Pulmonary artery endothelial cell (primary cell): ENCODE measurements at regions not wholly inside any gene's neighbourhood (a gene's known extent, or its start where the extent isn't known, plus 50 kb on each side); places are given as distances from the start of the nearest gene placed in this dataset.

Experiments used
- DNase-seq: peaks from one replicate; pipeline ENCODE4 v3.0.0-alpha.2; 2011; ENCODE audit warnings: low read depth, low spot score

DNA sequence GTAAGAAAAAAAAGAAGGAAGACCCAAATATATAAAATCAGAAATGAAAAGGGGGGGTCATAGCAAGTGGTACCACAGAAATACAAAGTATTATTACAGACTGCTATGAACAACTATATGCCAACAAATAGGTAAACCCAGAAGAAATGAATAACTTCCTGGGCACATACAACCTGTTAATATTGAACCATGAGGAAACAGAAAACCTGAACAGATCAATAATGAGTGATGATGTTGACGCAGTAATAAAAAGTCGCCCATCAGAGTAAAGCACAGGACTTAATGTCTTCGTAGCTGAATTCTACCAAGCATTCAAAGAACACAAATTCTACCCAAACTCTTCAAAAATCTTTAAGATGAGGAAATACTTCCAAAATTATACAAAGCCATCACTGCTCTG is 921.6 kb upstream of the SEMA6D start:
- no peak for DNase-seq

DNA sequence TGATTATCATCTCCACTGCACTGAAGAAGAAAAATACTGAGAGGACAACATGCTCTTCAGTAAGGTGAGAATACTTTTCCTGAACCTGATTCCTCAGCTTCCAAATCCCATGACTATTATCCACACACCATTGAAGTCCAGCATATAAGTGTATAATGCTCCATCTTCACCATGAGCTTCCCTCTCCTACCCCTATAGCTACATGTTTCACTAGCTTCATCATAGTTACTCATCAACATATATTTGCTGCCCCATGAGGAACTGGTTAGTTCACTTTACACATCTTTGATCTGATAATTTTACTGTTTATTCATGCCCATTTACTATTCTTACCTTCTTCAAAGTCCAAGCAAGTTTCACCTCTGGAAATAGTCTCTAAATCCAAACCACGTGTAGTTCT is 908.5 kb upstream of the SEMA6D start:
- no peak for DNase-seq

DNA sequence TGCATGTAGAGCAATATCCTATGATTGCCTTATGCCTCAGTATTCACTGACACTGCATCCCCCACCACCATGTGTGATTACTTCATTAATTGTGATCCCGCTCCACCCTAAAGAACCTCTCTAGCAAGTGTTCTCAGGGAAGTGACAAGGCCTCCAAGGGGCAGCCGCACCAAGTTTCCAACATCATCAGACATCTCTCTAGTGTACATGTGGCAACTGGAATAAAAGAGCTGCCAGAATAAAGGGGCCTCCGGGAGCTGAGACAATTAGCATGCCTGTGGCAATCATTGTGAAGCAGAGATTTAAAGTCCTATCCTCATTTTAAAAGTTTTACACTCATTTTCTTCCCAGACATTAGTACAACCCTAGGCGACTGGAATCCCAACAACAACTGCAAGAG is 902.1 kb upstream of the SEMA6D start:
- no peak for DNase-seq

DNA sequence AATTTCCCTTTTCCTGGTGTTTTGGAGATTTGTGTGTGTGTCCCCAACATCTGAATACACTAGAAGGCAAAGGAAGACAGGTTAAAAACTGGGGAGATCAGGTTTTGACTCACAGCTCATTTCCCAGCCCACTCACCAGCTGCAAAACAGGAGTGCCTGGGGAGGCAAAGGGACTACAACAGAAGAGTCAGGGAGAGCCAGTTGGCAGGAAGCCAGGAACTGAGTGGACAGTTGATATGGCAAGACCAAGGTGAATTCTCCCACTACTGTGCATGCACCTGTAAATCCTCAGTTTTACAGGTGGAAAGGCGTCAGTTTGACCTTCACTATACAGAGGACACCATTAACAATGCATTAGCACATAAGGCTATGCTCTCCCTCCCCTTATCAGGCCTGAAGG is 901.5 kb upstream of the SEMA6D start:
- DNase-seq, result no peak

DNA sequence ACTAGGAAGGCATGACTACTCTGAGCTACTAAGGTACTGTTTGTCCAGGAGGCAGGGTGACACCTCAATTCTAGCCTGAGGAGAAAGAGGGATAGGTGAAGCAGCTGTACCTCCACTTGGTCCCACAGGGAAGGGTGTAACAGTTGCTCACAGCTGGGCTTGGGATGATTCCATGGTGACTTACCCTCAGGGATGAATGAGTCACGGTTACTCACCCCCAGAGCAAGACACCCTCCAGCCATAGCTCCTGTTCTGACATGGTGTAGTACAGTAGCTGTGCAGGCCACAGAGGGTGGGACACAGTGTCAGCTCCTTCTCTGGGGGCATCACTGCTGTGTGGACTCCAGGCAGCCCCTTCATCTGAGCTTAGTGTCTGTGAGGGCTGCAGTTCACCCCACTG is 868.6 kb upstream of the SEMA6D start:
- no peak for DNase-seq

DNA sequence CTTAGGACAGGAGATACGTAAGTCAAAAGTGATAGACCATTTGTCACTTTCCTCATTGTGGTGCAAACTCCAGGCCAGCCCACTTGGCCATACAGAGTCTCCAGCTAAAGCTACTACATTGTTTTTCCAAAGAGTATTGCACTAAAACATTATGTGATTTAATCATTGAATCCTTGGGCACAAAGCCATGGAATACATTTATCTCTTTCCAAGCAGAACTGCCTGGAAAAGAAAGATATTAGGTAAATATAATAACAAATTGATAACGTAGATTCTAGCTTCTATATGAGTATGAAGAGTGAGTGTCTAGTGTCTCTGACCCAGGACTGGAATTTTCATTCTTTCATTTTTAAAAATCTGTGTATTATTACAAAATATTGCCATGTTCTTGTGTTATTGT is 863.7 kb upstream of the SEMA6D start:
- no peak for DNase-seq

DNA sequence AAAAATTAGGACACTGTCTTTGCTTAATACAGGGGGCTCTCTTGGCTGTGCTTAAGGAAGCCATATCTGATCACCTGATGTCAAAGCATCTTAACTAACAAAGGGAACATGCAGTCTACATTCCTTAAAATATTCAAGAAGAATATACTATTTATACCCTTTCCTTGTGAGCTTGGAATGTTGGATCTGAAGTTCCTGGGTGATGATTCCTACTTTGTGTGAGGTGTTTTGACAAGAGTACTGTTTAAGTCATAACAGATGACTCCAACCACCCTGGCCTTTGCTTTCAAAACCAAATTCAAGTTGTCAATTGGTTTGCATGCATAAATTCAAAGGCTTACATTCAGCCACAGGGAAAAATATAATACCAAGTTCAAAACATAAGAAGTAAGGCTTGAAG is 862.7 kb upstream of the SEMA6D start:
- DNase-seq, result no peak

DNA sequence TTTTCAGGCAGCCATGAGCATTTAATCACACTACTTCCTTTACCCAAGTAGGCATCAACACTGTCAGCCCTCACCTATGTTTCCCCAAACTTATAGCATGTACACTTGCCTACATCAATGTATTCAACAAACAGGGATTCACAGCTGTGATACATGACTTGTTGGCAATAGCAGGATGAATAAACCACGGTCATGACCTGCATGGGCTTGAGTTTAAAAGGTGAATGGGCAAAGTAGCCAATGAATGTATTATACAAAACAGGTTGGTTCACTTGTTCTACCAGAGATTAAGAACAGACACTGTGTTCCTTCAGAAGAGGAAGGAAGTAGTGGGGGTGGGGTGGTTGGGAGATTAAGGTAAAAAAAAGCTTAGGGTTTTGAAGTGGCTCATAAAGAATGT is 861.9 kb upstream of the SEMA6D start:
- DNase-seq, result no peak

DNA sequence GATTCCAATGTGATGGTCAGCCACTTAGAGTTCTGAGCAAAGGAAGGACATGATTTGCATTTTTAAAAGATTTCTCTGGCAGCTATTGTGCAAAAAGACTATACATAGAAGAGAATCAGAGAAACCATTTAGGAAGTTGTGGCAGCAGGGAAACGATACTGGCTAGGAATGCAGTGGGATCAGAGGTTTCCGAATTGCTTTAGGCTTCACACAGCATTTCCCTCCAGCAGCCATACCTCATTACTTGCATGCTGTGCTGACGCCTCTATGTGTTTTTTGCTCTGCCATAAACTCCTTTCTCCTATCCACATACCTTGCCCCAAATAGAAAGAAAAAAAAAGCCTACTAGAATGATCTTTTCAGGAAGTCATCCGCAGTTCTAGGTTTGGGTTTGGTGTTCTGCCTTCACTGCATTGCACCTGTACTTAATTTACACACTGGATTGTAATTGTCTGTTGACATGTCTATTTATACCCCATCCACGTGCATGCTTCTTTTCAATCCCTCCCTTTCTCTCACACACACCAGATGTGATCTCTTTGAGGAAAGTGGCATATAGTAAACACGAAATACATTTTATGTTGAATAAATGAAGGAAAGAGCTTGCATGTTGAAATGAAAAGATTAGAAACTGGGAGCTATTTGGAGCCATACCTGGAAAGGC is 860.3 kb upstream of the SEMA6D start:
- no peak for DNase-seq

DNA sequence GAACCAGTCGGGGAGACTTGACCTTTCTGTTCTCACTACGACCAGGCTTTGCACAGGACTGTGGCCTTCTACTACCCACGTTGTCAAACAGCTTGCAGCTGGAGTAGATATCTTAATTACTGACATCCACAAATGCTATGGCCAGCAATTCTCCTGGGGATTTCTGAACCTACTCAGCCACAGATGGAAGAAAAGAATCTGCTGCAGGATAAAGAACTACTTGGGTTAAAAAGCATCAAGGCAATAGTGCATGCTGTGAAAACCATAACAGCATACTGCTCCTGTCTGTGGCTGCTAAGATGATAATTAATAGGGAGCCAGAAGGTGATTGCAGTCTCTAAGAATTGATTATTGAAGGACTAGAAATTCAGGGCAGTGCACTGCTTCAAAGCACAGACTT is 859.2 kb upstream of the SEMA6D start:
- DNase-seq, result no peak

DNA sequence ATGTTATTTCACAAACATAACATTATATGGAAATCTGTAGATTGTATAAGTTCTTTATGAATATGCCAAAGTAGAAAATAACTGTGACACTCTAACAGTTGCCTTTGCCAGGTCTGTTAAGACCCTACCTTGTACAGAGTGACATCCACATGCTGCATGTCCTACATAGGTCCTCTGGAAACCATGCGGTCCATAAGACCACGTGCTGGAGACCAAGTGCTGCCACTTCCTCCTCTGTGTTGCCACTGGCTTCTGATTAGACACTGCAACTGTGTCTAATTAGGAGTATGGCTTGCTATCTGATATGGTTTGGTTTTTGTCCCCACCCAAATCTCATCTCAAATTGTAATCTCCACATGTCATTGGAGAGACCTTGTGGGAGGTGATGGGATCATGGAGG is 855.5 kb upstream of the SEMA6D start:
- no peak for DNase-seq

DNA sequence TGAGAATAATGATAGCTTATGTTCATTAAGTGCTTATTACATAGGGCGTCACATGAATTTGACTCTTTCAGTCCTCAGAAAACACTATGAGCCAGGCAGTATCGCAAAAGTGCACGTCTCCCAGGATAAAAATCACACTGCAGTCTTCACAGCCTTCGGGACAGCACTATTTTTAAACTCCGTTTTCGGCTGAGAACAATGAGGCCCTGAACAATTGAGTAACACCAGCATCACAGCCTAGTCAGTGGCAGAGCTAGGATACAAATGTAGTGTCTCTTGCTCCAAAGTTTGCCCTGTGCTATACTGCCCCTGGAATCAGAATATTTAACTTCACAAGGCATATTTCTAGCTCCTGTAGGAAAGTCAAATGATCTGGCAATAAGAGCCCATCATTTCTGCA is 852.1 kb upstream of the SEMA6D start:
- DNase-seq, result no peak

DNA sequence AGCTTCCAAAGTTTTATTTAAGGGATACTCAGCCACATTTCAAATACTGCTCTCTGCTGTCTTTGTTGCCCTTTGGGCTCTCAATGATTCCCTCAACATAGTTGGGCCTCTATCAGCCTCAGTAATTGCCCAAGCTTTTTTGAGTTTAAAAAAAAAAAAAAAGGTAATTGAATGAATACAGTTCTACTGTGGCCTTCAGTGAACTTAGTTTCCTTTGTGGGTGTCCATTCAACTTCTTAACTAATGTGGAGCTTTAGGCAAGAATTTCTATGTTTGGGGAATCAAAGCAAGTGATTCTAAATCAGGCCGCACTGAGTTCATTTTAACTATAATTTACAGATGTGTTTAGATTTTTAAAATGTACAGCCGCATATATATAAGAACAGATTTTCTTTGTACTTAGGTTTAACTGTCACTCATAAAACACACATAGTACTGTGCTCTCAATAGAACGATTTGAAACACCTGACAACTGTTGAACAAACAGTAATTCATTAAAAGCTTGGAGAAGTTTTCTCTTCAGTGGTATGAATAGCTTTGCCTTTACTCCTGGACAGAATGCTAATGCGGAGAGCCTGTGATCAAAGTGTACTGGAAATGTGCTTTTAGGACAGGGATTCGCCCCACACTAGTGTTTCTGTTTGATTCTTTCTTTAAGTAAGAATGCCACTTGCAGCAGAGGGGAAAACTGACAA is 844.9 kb upstream of the SEMA6D start:
- no peak for DNase-seq

DNA sequence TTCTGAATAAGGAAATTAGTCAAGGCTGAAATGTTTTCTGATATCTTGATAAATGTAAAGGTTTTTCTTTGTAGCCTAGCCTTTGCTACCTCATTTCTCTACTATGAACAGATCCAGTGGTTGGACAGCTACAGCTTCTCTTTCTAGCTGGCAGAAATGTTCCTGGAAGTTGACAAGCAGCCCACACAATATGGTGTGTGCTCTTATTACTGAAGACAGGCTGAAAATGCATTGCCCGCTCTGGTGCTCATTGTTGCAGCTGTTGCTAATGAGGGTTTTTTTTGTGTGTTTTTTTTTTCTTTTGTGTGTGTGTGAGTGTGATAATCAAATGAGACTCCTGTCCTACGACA is 844.3 kb upstream of the SEMA6D start:
- no peak for DNase-seq

DNA sequence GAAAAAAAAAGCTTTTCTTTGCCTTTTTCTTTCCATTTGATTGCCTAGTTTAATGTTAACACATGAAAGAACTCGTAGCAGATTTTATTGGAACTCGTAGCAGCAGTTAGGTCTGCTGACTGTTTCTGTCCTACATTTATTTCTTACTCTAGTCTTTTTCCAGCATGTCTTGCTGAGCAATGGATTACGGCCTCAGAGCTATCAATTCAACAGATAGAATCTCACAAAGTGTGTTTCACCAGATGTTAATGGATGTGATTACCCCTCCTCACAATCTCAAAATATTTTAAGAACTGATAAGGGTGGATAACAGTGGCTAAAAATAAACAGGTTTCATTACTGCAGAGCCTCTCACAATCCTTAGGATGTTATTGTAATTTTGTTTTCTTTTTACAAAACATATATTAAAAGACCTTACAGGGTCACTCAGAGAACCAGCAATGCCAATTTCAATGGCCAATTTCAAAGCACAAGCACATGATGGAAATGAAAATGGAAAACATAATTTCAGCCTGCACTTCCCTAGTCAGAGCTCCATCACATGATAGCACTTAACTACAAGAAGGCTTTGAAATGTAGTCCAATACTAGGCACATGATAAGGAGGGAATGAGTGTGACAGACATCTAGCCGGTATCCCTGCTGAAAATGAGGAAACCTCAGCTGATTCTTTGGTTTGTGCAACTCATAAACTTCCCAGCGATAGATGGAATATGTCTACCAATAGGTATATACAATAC is 838.1 kb upstream of the SEMA6D start:
- DNase-seq, result no peak

DNA sequence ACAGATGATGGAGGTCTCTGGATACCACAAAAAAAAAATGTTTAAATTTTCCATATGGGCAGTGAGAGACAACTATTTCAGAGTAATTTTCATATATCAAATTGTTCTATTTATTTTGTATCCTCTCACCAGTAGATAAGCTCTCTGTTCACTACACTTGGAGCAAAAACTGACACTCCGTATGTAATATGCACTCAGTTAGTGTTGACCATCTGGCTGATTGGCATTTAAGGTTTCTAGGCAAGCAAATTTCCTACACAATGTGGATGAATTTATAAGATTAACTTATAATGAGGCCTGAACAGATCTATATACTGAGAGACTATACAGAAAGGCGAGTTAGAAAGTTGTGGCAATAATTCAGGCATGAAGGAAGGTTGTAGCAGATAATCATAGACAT is 836.5 kb upstream of the SEMA6D start:
- DNase-seq, result no peak

DNA sequence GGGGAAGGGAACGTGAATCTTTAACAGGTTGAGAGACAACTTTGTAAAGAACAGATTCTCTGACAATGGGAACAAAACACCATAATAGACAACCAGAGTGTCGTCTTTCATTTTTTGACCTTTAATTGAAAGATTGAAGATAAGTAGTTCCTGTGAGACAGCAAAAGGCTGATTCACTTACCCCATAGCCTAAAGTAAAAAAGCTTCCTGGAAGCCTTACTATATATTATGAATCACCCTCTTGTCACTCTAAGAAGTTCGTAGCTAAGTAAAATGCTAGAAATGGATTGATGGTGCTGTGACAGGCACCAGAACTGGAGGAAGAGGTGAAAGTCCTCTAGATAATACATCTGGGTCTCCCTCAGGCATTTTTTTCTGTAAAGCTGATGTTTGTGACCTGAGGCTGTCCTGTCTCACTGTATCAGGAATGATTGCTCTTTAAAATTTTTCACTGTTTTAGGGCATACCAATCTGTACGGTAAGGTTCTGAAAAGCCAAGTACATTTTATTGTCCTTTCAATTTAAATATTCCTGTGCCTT is 824.6 kb upstream of the SEMA6D start:
- DNase-seq, result no peak

DNA sequence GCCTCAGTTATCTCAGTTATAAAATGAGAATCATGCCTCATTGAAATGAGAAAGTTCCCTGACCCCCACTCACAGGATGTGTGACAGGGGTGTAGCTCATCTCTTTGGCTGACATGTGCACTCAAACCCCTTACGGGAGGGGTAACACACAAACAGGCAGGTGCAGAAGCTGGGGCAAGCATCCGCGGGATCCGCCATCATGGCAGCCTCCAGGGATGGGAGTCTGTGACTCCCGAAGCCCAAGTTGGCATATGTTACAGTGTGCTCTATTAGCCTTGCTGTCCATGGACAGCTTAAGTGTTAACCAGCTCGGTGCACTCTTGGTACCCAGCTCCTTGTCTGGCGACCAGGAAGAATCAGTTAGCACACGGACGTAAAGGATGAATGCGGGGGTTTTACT is 822.7 kb upstream of the SEMA6D start:
- no peak for DNase-seq

DNA sequence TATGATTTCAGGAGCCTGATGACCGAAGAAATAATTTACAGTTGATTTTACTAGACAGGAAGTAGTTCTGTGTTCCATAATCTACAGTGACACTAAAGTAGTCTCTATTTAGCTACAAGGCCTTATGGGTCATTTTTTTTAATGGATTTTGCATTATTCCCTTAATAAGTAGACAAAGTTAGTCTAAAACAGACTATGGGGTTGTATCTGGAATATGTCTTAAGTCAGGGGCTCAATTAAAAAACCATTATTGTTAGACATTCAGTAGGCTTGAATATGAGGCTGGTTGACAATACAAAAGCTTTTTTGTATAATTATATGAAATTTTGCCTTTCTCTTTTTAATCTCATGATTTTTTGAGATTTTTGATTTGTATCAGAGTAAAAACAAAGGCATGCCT is 820.0 kb upstream of the SEMA6D start:
- no peak for DNase-seq

DNA sequence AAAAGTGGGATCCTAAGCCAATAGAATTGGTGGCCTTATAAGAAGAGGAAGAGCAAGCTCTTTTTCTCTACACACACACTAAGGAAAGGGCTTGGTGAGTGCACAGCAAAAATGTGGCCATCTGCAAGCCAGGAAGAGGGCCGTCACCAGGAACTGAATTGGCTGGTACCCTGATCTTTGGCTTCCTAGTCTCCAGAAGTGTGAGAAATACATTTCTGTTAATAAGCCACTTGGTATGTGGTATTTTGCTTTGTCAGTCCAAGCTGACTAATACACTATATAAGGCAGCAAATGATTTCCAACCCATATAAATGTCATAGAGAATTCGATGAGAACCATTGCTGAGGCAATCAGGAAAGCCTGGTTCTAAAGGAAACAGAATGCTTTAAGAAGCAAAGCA is 816.3 kb upstream of the SEMA6D start:
- DNase-seq, result no peak

DNA sequence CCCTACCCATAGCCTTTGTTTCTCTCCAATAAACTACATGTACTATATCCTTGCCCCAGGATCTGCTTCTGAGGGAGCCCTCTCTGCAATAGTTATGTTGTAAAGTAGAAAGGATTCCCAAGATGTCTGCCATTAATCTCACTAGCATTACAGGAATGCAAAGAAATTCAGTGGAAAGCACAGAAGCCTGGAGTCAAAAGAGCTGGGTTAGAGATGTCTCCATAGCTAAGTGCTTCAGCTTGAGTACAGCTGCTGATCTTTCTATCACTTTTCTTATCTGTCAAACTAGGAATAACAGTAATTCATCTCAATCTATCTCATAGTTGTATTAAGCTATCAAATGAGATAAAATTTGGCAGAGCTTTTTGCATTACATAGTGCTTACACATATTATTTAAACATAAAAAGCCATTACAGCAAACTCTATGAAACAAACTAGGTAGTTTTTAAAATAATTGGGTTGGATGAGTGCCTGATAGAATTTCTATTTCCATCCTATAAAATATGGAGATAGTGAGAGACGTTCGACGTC is 799.5 kb upstream of the SEMA6D start:
- no peak for DNase-seq

DNA sequence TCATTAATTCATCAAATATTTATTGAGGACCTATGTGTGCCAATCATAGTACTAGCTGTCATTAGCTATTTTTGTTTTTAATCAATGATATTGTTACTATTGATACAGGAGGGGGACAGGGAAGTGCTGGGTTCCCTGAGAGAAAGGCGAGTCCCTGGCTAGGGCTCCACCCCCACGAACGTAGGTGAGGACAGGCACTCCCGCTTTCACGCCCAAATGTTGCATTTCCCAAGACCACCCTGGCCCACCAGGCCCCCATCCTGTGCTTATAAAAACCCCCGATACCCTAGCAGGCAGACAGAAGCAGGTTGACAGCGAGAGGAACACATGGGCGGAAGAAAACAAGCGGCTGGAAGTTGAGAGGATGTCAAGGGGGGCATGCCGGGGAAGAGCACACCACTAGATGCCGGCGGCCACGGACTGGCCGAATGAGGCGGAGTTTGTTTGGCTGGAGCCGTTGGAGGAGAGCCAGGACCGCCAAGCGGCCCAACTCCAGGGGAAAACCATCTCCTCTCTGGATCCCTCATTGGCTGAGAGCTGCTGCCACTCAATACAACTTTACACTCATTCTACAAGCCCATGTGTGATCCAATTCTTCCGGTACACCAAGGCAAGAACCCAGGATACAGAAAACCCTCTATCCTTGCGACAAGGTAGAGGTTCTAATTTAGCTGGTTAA is 798.7 kb upstream of the SEMA6D start:
- DNase-seq, result no peak
